Liver (tissue), 8 donors: ENCODE measurements at regions not wholly inside any gene's neighbourhood (a gene's known extent, or its start where the extent isn't known, plus 50 kb on each side); places are given as distances from the start of the nearest gene placed in this dataset.
A peak's percentile ranks its signal among the peaks of the same experiment; 100 is the strongest.

Experiments used
- DNase-seq: peaks from one replicate; pipeline ENCODE4 v3.0.0-alpha.2; 2017; ENCODE audit warnings: low spot score
- H3K27ac ChIP-seq, 2 donors: one replicate each; pipeline ENCODE4 v1.7.0; 2013; ENCODE audit warnings: inconsistent platforms in 2 of 2, low read length in 2 of 2, control low read depth in 1 of 2, low read depth in 1 of 2, mild to moderate bottlenecking in 1 of 2
- H3K27me3 ChIP-seq, 4 donors: one replicate each; pipeline versions ENCODE4 v1.6.1 to v1.7.0; 2013; ENCODE audit warnings: low read length in 3 of 4, inconsistent platforms in 1 of 4, mild to moderate bottlenecking in 1 of 4, moderate library complexity in 1 of 4; ENCODE audit not compliant: control insufficient read depth in 4 of 4, insufficient read depth in 4 of 4
- H3K36me3 ChIP-seq, 4 donors: one replicate each; pipeline versions ENCODE4 v1.6.1 to v1.7.0; 2013; ENCODE audit warnings: low read length in 3 of 4, mild to moderate bottlenecking in 3 of 4, low read depth in 1 of 4, moderate library complexity in 1 of 4; ENCODE audit not compliant: control insufficient read depth in 4 of 4, insufficient read depth in 3 of 4
- H3K4me1 ChIP-seq, 4 donors: one replicate each; pipeline versions ENCODE4 v1.6.1 to v1.7.0; 2013; ENCODE audit warnings: low read length in 3 of 4, mild to moderate bottlenecking in 3 of 4, moderate library complexity in 1 of 4; ENCODE audit not compliant: control insufficient read depth in 4 of 4, insufficient read depth in 4 of 4
- H3K4me3 ChIP-seq, 3 donors: one replicate each; pipeline versions ENCODE4 v1.6.1 to v1.7.0; 2013; ENCODE audit warnings: low read length in 3 of 3, control low read depth in 1 of 3, low read depth in 1 of 3, mild to moderate bottlenecking in 1 of 3
- H3K9ac ChIP-seq, 2 donors: one replicate each; pipeline ENCODE4 v1.7.0; 2013; ENCODE audit warnings: low read length in 2 of 2, mild to moderate bottlenecking in 2 of 2, moderate library complexity in 2 of 2, control low read depth in 1 of 2, low read depth in 1 of 2
- H3K9me3 ChIP-seq, 4 donors: one replicate each; pipeline versions ENCODE4 v1.6.1 to v1.7.0; 2013; ENCODE audit warnings: low read length in 3 of 4; ENCODE audit not compliant: control insufficient read depth in 4 of 4
- FOXA1 ChIP-seq: IDR thresholded peaks from 2 replicates; pipeline ENCODE4 v1.6.1; 2016; ENCODE audit warnings: antibody characterized with exemption
- FOXA2 ChIP-seq: IDR thresholded peaks from 2 replicates; pipeline ENCODE4 v1.6.1; 2016; ENCODE audit warnings: antibody characterized with exemption
- GABPA ChIP-seq, 2 donors: IDR thresholded peaks in 1 of 2; conservative IDR thresholded peaks in 1 of 2; 2 replicates each; pipeline ENCODE4 v1.6.1; 2016; ENCODE audit warnings: antibody characterized with exemption in 2 of 2, mild to moderate bottlenecking in 1 of 2, moderate library complexity in 1 of 2
- HNF4A ChIP-seq, 2 donors: conservative IDR thresholded peaks; 2 replicates each; pipeline ENCODE4 v1.6.1; 2016; ENCODE audit warnings: antibody characterized with exemption in 2 of 2, mild to moderate bottlenecking in 2 of 2
- HNF4G ChIP-seq: IDR thresholded peaks from 2 replicates; pipeline ENCODE4 v1.6.1; 2016; ENCODE audit warnings: antibody characterized with exemption
- JUND ChIP-seq, 2 donors: IDR thresholded peaks; 2 replicates each; pipeline ENCODE4 v1.6.1; 2016; ENCODE audit warnings: antibody characterized with exemption in 2 of 2
- RAD21 ChIP-seq, 2 donors: IDR thresholded peaks; 2 replicates each; pipeline ENCODE4 v1.6.1; 2016; ENCODE audit warnings: antibody characterized with exemption in 2 of 2, mild to moderate bottlenecking in 2 of 2
- TAF1 ChIP-seq: conservative IDR thresholded peaks from 2 replicates; pipeline ENCODE4 v1.6.1; 2016; ENCODE audit warnings: antibody characterized with exemption, mild to moderate bottlenecking
- WGBS: extraction: QIAGEN DNeasy Blood & Tissue Kit; methylation state at CpG from one replicate; pipeline ENCODE4 v1.1.7; 2013; 5-methylcytosine and 5-hydroxymethylcytosine counted together
- TF ChIP-seq, protein P1 (sequence below): IDR thresholded peaks from 2 replicates; pipeline ENCODE4 v1.6.1; 2016; ENCODE audit warnings: antibody characterized with exemption, mild to moderate bottlenecking
- TF ChIP-seq, protein P2 (sequence below): fragments of 150-350 bp; IDR thresholded peaks from 2 replicates; pipeline ENCODE4 v1.5.1; 2017; ENCODE audit warnings: improper control_type of control experiment, low read depth, low read length; ENCODE audit not compliant: missing input control
- TF ChIP-seq, protein P3 (sequence below): IDR thresholded peaks from 2 replicates; pipeline ENCODE4 v1.6.1; 2016; ENCODE audit warnings: antibody characterized with exemption
- donor health status: healthy.
- donor health status: healthy.
- donor health status: healthy.
- donor health status: healthy.
- donor health status: healthy.

DNA sequence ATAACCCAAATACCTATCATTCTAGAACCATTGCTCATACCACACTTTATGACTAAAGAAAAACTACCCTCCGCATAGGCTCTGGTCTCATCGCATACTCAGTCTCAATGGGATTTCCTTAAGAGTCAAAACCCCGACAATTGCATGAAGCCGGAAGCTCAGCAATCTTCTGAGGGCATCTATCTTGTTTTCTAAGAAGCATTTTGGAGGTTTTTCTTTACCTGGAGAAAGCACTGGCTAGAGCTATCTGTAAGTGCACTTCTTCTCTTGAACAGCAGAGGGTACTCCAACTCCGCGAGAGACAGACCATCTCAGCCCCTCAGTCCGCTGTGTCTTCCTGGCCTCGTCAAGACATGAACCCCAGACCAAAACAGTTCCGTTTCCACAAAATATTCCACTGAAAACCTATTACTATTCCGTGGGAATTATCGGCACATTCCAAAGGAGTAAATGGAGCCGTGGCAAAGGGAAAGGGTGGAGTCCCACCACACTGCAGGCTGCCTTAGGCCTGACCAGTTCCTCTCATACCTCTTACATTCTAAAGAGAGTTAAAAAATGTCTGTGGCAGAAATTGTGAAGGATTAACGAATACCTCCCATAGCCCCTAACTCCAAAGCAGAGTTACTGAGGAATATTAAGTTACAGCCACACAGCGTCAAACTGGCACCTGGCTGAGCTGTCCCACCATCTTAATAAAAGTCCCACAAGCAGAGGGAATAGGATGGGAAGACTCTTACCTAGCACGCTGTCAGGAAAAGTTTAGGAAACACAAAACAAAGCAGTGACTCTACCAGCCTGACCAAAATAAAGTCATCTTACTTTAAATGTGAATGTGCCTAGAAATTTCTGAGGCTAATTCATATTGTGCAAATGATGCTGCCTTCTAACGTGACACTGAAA lies 325.6 kb upstream of the VRK2 start:
- no peaks in the 10 kb centered on the region for H3K9me3 ChIP-seq
- no peaks in the 10 kb centered on the region for H3K36me3 ChIP-seq
- TF ChIP-seq GABPA (IDR thresholded peaks at IDR 0.05 in 1 of 2, conservative IDR thresholded peaks at IDR 0.05 in 1 of 2) = no peak
- no peak for TF ChIP-seq HNF4G
- TF ChIP-seq, protein P1, sequence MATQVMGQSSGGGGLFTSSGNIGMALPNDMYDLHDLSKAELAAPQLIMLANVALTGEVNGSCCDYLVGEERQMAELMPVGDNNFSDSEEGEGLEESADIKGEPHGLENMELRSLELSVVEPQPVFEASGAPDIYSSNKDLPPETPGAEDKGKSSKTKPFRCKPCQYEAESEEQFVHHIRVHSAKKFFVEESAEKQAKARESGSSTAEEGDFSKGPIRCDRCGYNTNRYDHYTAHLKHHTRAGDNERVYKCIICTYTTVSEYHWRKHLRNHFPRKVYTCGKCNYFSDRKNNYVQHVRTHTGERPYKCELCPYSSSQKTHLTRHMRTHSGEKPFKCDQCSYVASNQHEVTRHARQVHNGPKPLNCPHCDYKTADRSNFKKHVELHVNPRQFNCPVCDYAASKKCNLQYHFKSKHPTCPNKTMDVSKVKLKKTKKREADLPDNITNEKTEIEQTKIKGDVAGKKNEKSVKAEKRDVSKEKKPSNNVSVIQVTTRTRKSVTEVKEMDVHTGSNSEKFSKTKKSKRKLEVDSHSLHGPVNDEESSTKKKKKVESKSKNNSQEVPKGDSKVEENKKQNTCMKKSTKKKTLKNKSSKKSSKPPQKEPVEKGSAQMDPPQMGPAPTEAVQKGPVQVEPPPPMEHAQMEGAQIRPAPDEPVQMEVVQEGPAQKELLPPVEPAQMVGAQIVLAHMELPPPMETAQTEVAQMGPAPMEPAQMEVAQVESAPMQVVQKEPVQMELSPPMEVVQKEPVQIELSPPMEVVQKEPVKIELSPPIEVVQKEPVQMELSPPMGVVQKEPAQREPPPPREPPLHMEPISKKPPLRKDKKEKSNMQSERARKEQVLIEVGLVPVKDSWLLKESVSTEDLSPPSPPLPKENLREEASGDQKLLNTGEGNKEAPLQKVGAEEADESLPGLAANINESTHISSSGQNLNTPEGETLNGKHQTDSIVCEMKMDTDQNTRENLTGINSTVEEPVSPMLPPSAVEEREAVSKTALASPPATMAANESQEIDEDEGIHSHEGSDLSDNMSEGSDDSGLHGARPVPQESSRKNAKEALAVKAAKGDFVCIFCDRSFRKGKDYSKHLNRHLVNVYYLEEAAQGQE = no peak
- no peak for TF ChIP-seq FOXA2
- TF ChIP-seq, protein P2, sequence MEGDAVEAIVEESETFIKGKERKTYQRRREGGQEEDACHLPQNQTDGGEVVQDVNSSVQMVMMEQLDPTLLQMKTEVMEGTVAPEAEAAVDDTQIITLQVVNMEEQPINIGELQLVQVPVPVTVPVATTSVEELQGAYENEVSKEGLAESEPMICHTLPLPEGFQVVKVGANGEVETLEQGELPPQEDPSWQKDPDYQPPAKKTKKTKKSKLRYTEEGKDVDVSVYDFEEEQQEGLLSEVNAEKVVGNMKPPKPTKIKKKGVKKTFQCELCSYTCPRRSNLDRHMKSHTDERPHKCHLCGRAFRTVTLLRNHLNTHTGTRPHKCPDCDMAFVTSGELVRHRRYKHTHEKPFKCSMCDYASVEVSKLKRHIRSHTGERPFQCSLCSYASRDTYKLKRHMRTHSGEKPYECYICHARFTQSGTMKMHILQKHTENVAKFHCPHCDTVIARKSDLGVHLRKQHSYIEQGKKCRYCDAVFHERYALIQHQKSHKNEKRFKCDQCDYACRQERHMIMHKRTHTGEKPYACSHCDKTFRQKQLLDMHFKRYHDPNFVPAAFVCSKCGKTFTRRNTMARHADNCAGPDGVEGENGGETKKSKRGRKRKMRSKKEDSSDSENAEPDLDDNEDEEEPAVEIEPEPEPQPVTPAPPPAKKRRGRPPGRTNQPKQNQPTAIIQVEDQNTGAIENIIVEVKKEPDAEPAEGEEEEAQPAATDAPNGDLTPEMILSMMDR = peak; percentile 58
- no peak for TF ChIP-seq TAF1
- TF ChIP-seq RAD21 (IDR thresholded peaks at IDR 0.05) = peak; percentile 74 to 81
- H3K4me1 ChIP-seq = peaks cover 0 to 5% (median 0%) of the 10 kb centered on the region in 4 donors
- 23% methylated on average over 16 of the region's 16 CpGs for WGBS
- DNase-seq = no peak
- peak overlapping the region in 1 of 3 donors; percentile 10 for H3K4me3 ChIP-seq
- H3K9ac ChIP-seq = no peak overlapping the region
- H3K27me3 ChIP-seq = no peaks in the 10 kb centered on the region
- H3K27ac ChIP-seq = no peak overlapping the region

DNA sequence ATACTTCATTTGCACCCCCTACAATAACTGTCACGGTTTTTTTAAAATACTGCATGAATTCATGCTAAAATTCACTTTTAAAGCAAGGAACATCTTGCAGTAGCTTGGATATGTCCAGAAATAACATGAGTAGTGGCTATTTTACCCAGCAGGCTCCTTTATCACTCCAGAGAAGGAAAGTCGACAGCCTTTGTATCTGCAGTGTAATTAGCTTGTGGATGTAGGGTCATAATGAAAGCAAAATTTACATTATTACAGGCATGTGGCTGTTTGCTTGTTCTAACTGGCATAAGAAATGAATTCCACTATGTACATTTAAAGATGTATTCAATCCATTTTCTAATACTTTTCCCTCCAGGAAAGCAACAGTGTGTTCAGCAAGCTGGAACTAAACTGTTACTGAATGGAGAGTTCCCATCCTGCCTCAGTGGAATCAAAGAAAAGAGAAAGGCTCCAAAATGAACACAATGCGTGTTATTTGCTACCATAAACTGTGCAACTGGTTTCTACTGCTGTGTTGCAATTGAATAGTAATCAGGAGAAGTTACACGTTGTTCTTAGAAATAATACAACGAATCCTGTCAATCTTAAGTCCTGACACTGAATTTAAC lies 321.2 kb upstream of the VRK2 start:
- Histone ChIP-seq H3K27ac (no peak overlapping the region), H3K9me3 (no peaks in the 10 kb centered on the region), H3K36me3 (no peaks in the 10 kb centered on the region), H3K27me3 (no peaks in the 10 kb centered on the region), H3K4me3 (no peak overlapping the region), H3K4me1 (peaks cover 0 to 5% (median 0%) of the 10 kb centered on the region in 4 donors), H3K9ac (no peak overlapping the region)
- 83% methylated on average over 5 of the region's 5 CpGs for WGBS
- DNase-seq = no peak
- TF ChIP-seq JUND (IDR thresholded peaks at IDR 0.05) (no peak), TAF1 (no peak), FOXA1 (no peak), HNF4G (no peak), RAD21 (IDR thresholded peaks at IDR 0.05) (no peak), HNF4A (conservative IDR thresholded peaks at IDR 0.05) (no peak)
- TF ChIP-seq, protein P3, sequence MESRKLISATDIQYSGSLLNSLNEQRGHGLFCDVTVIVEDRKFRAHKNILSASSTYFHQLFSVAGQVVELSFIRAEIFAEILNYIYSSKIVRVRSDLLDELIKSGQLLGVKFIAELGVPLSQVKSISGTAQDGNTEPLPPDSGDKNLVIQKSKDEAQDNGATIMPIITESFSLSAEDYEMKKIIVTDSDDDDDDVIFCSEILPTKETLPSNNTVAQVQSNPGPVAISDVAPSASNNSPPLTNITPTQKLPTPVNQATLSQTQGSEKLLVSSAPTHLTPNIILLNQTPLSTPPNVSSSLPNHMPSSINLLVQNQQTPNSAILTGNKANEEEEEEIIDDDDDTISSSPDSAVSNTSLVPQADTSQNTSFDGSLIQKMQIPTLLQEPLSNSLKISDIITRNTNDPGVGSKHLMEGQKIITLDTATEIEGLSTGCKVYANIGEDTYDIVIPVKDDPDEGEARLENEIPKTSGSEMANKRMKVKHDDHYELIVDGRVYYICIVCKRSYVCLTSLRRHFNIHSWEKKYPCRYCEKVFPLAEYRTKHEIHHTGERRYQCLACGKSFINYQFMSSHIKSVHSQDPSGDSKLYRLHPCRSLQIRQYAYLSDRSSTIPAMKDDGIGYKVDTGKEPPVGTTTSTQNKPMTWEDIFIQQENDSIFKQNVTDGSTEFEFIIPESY = no peak
